Inflammatory macrophage (primary cell): ENCODE measurements at regions not wholly inside any gene's neighbourhood (a gene's known extent, or its start where the extent isn't known, plus 50 kb on each side); places are given as distances from the start of the nearest gene placed in this dataset.
"Not testable (repeated sequence)": the region's sequence is repeated elsewhere in the genome, so short reads cannot be mapped to it uniquely, and the experiment has no call there.

ENCODE experiments used
- DNase-seq, 2 donors: peaks; one replicate each; pipeline ENCODE4 v3.0.0-alpha.2; 2020 to 2022

GRCh38 chrX:63285375-63285774, 65.8 kb downstream of the SPIN4 start:
- DNase-seq, result no peak

- no peak for DNase-seq
Observed at GRCh38 chrX:63284659-63285058, 66.5 kb downstream of the SPIN4 start.

DNA sequence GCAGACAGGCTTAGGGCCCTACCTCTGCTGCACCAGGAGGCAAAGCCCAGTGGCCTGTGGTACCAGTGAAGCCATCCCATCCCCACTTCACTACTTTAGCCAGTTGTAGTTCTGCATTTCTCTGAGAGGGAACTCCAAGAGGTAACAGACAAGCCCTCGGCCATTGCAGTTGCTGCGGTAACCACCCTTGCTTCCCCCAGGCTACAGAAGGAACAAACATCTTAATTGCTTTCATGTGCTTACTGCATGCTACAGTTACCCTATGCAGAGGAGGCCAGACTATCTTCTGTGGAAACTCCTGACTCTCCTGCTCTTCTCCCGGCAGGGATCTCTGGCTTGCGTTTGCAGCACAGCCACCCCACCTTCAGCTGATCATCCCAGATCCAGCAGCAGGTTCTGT, 67.8 kb downstream of the SPIN4 start:
- DNase-seq, result peak; percentile 16 to 44

GRCh38 chrX:63282828-63283227, 68.3 kb downstream of the SPIN4 start:
- DNase-seq, result no peak

DNA sequence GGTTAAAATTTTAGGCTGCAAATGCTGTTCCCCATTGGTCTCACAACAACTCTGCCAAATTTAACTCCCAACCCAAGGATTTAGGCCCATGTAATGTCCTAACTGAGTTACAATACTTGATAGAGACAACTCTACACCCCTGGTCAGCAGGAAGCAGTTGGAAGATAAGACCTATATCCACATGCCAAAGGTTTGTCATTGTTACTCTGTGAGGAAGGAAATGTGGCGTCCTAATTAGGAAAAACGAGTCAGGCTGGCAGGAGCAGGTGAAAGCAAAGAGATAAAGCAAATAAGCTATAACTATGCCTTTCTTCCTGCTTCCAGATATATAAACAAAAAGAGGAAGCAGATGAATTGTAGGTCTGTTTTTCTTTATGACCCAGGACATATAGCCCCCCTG, 69.1 kb downstream of the SPIN4 start:
- no peak for DNase-seq

DNA sequence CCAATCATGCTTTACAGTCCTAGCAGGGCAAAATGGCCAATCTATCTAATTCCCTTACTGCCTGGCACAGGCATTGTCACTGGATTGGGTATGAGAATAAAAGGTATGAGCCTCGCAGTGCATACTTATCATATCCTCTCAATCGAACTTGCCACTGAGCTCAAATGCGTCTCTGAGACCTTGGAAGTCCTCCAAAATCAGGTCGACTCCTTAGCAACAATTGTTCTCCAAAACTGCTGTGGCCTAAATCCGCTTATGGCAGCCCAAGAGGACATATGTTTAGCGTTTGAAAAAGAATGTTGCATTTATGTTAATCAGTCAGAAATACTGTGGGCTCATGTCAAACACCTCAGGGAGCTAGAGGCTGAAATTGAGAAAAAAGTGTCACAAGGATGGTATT, 69.7 kb downstream of the SPIN4 start:
- no peak for DNase-seq

DNA sequence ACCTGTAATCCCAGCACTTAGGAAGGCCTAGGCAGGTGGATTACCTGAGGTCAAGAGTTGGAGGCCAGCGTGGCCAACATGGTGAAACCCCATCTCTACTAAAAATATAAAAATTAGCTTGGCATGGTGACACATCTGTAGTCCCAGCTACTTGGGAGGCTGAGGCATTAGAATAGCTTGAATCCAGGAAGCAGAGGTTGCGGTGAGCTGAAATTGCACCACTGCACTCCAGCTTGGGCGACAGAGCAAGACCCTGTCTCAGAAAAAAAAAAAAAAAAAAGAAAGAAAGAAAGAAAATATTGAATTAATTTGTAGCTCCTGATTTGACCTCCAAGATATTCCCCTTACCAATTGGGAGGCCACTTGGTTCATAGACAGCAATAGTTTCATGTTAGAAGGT, 73.7 kb downstream of the SPIN4 start:
- DNase-seq, result not testable (repeated sequence)

DNA sequence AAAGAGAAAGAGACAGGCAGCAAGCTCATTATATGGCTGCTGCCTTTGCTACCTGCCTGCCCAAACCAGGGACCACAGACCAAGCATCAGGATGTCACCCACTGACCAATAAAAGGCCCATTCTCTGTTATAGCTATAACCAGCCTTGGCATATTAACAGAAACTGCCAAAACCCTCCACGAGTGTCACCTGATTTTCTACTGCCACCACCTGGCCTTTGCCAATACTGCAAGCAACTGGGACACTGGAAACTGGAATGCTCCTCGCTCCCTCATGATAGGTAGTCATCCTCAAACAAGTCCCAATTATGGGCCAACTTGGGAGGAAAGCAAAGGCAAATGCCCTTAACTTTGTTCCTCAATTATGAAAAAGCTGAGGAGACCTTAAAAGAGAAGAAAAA, 76.0 kb downstream of the SPIN4 start:
- DNase-seq, result peak; percentile 3 to 8

DNA sequence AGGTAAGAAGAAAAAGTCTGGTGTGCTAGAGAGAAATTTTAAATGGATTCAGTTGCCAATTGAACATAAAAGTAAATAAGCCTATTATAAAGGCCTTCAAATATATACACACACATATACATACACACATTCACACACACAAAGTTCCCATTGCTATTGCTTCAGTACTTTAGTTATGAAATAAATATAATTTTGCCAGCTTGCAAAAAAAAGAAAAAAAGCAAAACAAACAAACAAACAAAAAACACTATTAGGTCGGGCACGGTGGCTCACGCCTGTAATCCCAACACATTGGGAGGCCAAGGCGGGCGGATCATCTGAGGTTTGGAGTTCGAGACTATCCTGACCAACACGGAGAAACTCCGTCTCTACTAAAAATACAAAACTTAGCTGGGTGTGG, 80.3 kb downstream of the SPIN4 start:
- no peak for DNase-seq

GRCh38 chrX:63258144-63258543, 93.0 kb downstream of the SPIN4 start:
- DNase-seq, result no peak

DNA sequence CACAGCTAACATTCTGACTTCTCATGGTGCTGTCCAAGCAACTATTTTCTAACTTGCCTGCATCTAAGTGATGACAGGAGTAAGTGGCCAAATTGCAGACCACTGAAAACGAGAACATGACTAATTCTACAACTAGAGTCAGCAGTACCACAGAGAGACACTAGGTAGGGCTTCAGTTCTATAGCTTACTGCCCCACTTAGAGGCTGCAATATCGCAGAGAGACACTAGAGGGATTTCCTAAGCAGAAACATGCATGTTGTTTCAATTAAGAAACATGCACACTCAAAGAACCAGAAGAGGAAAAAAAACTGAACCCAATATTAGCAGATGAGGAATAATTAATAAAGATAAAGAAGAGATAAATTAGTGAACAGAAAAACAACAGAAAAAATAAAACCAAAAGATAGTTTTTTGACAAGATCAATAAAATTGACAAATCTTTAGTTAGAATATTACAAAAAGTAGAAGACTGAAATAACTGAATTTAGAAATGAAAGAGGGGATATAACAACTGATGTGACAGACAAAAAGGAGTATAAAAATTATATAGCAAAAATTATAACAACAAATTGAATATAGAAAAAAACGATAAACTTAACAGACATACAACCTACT, 100.8 kb downstream of the SPIN4 start:
- peak; percentile 73 to 78 for DNase-seq

GRCh38 chrX:63242689-63243088, 108.4 kb downstream of the SPIN4 start:
- DNase-seq, result not testable (repeated sequence)

- DNase-seq, result not testable (repeated sequence)
Observed at GRCh38 chrX:63235963-63236362, 115.2 kb downstream of the SPIN4 start.

GRCh38 chrX:63233013-63233412, 118.1 kb downstream of the SPIN4 start:
- DNase-seq, result not testable (repeated sequence)

DNA sequence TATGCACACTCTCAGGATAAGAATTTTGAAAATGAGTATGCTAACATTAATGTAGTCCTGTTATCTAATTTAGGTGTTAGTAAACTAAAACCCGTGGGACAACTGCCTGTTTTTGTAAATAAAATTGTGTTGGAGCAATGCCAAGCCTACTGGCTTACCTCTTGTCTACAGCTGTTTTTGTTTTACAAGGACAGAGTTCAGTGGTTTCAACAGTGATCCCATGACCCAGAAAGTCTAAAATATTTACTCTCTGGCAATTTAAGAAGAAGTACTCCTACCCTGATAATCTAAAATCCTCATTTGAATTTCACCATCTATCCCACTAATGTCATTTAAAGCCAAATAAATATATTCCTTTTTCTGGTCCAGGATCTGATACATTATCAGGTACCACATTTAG, 132.9 kb downstream of the SPIN4 start:
- not testable (repeated sequence) for DNase-seq

DNA sequence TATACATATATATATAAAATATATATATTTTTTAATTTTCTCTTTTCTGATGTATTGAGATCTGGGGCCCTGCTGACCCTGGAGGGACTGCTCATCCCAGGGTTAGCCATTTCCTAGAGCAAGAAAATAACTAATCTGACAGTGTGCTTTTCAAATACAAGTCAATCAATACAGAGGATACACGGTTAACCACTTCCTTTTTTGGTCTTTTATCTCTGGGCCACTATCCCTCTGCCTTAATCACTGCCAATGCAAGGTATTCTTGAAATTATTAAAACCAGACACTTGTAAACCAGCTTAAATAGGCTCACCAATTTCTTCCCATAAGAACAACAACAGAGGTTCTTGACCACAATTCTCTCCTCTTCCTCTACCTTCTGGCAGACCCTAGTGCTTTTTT, 133.6 kb downstream of the SPIN4 start:
- not testable (repeated sequence) for DNase-seq

- DNase-seq, result not testable (repeated sequence)
Observed at GRCh38 chrX:63209645-63210044, 141.5 kb downstream of the SPIN4 start.

- not testable (repeated sequence) for DNase-seq
Observed at GRCh38 chrX:63209128-63209527, 142.0 kb downstream of the SPIN4 start.

DNA sequence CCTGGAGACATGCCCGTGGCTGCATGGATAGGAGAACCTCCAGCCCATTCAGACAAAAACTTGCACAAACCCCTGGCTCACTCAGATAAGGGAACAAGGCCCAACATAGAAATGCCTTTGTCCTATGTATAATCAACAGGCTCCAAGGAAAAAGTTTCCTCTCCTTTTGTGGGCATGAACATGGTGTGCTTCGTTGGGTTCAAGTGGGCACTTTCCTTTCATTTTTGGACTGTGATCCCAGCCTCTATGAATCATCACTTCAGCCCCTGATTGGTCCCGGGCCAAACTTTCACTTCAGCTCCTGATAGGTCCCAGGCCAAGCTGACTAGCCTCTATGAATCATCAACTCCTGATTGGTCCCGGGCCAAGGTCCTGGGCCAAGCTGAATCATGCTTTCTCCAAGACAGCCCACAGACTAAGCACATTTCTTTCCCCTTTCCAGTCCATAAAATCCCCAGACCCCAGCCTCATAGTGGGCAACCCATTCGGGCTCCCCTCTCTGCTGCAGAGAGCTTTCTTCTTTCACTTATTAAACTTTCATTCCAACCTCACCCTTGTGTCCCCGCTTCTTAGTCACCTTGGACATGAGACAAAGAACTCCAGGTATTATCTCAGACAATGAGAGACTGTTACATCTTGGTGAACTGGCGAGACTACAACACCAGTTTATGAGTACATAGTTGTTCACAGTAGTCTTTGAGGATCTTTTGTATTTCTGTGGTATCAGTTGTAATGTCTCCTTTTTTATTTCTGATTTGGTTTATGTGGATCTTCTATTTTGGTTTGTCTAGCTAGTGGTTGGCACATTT, 146.7 kb downstream of the SPIN4 start:
- DNase-seq, result not testable (repeated sequence)

DNA sequence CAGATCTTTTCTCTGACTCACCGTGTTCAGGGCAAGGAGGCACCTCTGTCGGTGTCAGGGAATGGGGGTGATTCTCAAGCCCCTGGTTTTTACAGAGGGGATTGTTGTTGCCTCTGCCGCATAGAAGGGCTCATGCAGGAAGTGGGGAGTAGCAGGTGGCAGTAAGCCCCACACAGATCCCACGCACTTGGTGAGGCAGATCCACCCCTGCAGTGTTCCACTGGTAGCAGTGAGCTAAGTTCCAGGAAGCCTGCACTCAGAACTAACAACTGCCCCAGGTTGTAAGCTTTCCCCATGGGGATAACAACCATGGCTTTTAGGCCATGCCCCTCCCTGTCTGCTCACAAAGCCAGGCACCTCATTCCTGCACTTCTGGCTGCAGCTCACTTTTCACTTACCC, 149.1 kb downstream of the SPIN4 start:
- DNase-seq, result not testable (repeated sequence)

DNA sequence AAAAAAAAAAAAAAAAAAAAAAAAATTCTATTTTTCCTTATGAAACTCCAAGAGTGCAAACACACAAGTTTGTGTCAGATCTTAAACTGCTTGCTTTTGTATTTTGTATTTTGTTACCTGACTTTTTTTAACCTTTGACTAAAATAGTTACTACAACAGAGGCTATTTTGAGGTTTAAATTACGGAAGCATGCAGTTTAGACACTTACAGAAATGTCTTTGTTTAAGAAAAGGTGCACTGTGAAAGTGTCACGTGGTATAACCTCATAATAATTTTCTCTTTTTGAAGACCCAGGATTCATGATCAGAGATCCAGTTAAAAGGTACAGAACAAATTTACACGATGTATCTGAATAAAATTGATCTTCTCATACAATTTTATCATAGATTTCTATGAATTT, 152.4 kb downstream of the SPIN4 start:
- DNase-seq, result not testable (repeated sequence)

GRCh38 chrX:63192366-63193041, 158.6 kb downstream of the SPIN4 start:
- not testable (repeated sequence) for DNase-seq

DNA sequence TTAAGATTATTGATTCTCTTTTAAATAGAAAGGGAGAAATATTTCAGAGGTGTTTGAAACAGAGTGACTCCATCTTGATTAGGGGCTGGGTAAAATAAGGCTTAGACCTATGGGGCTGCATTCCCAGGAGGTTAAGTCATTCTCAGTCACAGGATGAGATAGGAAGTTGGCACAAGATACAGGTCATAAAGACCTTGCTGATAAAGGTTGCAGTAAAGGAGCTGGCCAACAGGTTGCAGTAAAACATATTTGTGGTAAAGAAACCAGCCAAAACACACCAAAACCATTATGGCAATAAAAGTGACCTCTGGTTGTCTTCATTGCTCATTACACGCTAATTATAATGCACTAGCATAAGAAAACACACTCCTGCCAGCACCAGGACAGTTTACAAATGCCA, 165.0 kb downstream of the SPIN4 start:
- no peak for DNase-seq

DNA sequence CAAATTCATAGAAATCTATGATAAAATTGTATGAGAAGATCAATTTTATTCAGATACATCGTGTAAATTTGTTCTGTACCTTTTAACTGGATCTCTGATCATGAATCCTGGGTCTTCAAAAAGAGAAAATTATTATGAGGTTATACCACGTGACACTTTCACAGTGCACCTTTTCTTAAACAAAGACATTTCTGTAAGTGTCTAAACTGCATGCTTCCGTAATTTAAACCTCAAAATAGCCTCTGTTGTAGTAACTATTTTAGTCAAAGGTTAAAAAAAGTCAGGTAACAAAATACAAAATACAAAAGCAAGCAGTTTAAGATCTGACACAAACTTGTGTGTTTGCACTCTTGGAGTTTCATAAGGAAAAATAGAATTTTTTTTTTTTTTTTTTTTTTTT, 171.3 kb downstream of the SPIN4 start:
- DNase-seq, result not testable (repeated sequence)
